Mesenchymal stem cell (in vitro differentiated cells and primary cell): ENCODE measurements at regions not wholly inside any gene's neighbourhood (a gene's known extent, or its start where the extent isn't known, plus 50 kb on each side); places are given as distances from the start of the nearest gene placed in this dataset.

Experiments used
- DNase-seq: peaks from one replicate; pipeline ENCODE4 v3.0.0-alpha.2; 2013
- H2AFZ ChIP-seq: one replicate; pipeline ENCODE4 v1.6.1; 2013; ENCODE audit warnings: low read depth, mild to moderate bottlenecking, control low read depth, inconsistent platforms, low read length, moderate library complexity
- H2AK5ac ChIP-seq: 2 replicates; pipeline ENCODE4 v1.6.1; 2013; ENCODE audit warnings: low read length, moderate library complexity, mild to moderate bottlenecking, inconsistent platforms; ENCODE audit not compliant: severe bottlenecking
- H2BK120ac ChIP-seq: one replicate; pipeline ENCODE4 v1.6.1; 2013; ENCODE audit warnings: low read depth, mild to moderate bottlenecking, inconsistent platforms, low read length, moderate library complexity
- H2BK12ac ChIP-seq, 2 experiments: one replicate each; pipeline ENCODE4 v1.6.1; 2013; ENCODE audit warnings: inconsistent platforms in 2 of 2, low read length in 2 of 2, mild to moderate bottlenecking in 2 of 2, moderate library complexity in 2 of 2, control low read depth in 1 of 2
- H2BK15ac ChIP-seq: one replicate; pipeline ENCODE4 v1.6.1; 2013; ENCODE audit warnings: mild to moderate bottlenecking, low read depth, inconsistent platforms; ENCODE audit not compliant: poor library complexity, severe bottlenecking
- H2BK5ac ChIP-seq: 2 replicates; pipeline ENCODE4 v1.6.1; 2013; ENCODE audit warnings: low read depth, mild to moderate bottlenecking, low read length, control low read depth, inconsistent platforms; ENCODE audit not compliant: poor library complexity, severe bottlenecking
- H3K14ac ChIP-seq, 2 experiments: one replicate each; pipeline ENCODE4 v1.6.1; 2013; ENCODE audit warnings: inconsistent platforms in 2 of 2, low read length in 2 of 2, control low read depth in 1 of 2, mild to moderate bottlenecking in 1 of 2, moderate library complexity in 1 of 2
- H3K18ac ChIP-seq, 2 experiments: one replicate each; pipeline ENCODE4 v1.6.1; 2013; ENCODE audit warnings: inconsistent platforms in 2 of 2, low read length in 2 of 2, control low read depth in 1 of 2, low read depth in 1 of 2, mild to moderate bottlenecking in 1 of 2
- H3K23ac ChIP-seq, 2 experiments: one replicate each; pipeline ENCODE4 v1.6.1; 2013; ENCODE audit warnings: inconsistent platforms in 2 of 2, low read length in 2 of 2, mild to moderate bottlenecking in 2 of 2, moderate library complexity in 2 of 2, control low read depth in 1 of 2
- H3K27ac ChIP-seq: 2 replicates; pipeline ENCODE4 v1.5.1; 2013; ENCODE audit warnings: mild to moderate bottlenecking, moderate library complexity, low read length, control low read depth, inconsistent platforms; ENCODE audit not compliant: poor library complexity, severe bottlenecking
- H3K27me3 ChIP-seq, 2 experiments: 2 replicates each; pipeline versions ENCODE4 v1.6.1 to v1.7.0; 2013; ENCODE audit warnings: low read length in 2 of 2, mild to moderate bottlenecking in 2 of 2, moderate library complexity in 2 of 2, control low read depth in 1 of 2, inconsistent platforms in 1 of 2; ENCODE audit not compliant: control insufficient read depth in 1 of 2, insufficient read depth in 1 of 2
- H3K36me3 ChIP-seq, 2 experiments: 2 replicates each; pipeline versions ENCODE4 v1.6.1 to v1.7.0; 2013; ENCODE audit warnings: low read length in 2 of 2, control low read depth in 1 of 2, inconsistent platforms in 1 of 2, low read depth in 1 of 2, mild to moderate bottlenecking in 1 of 2; ENCODE audit not compliant: insufficient read depth in 2 of 2, control insufficient read depth in 1 of 2
- H3K4ac ChIP-seq, 2 experiments: one replicate each; pipeline ENCODE4 v1.6.1; 2013; ENCODE audit warnings: inconsistent platforms in 2 of 2, low read length in 2 of 2, mild to moderate bottlenecking in 2 of 2, moderate library complexity in 2 of 2, control low read depth in 1 of 2, low read depth in 1 of 2
- H3K4me1 ChIP-seq: 2 replicates; pipeline ENCODE4 v1.6.1; 2013; ENCODE audit warnings: low read depth, low read length, control low read depth; ENCODE audit not compliant: control insufficient read depth, insufficient read depth
- H3K4me2 ChIP-seq: 2 replicates; pipeline ENCODE4 v1.6.1; 2013; ENCODE audit warnings: low read length, mild to moderate bottlenecking, inconsistent platforms; ENCODE audit not compliant: poor library complexity, severe bottlenecking
- H3K4me3 ChIP-seq, 2 experiments: 2 replicates each; pipeline versions ENCODE4 v1.5.1 to v1.7.0; 2013; ENCODE audit warnings: low read length in 2 of 2, mild to moderate bottlenecking in 2 of 2, control low read depth in 1 of 2, low read depth in 1 of 2; ENCODE audit not compliant: insufficient read depth in 1 of 2
- H3K79me1 ChIP-seq: replicated peaks from 2 replicates; pipeline ENCODE4 v1.6.1; 2013; ENCODE audit warnings: mild to moderate bottlenecking, control low read depth, low read length, inconsistent platforms; ENCODE audit not compliant: poor library complexity, severe bottlenecking
- H3K9ac ChIP-seq: 2 replicates; pipeline ENCODE4 v1.7.0; 2013; ENCODE audit warnings: mild to moderate bottlenecking, low read length, moderate library complexity
- H3K9me3 ChIP-seq: 2 replicates; pipeline ENCODE4 v1.7.0; 2013; ENCODE audit warnings: mild to moderate bottlenecking, low read length; ENCODE audit not compliant: control insufficient read depth
- H4K8ac ChIP-seq: one replicate; pipeline ENCODE4 v1.6.1; 2013; ENCODE audit warnings: inconsistent platforms, mild to moderate bottlenecking, low read length, moderate library complexity
- H4K91ac ChIP-seq: one replicate; pipeline ENCODE4 v1.6.1; 2013; ENCODE audit warnings: mild to moderate bottlenecking, low read length, inconsistent platforms
- WGBS: methylation state at CpG from one replicate; pipeline ENCODE4 v1.1.7; 2013; ENCODE audit warnings: mixed read lengths; 5-methylcytosine and 5-hydroxymethylcytosine counted together

DNA sequence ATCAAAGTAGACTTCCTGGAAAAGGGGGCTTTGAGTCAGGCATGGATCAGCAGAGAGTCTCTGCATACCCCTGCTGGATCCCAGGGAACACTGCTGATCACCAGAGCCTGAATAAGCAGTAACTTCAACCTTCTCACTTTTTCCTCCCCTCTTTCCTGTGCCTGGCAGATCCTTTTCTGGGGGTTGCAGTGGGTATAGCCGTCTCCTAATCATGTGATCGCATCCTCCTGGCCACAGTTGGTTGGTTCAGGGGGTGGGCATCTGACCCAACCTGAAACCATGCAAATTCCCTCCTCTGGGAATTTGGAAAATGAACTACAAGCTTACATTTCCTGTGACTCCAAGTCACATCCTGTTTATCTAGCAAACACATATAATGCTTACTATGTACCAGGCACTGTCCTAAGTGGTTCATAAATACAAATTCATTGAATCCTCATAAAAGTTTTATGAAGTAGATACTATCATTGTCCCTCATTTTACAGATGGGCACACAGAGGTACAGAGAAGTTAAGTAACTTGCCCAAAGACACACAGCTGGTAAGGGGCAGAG, 120.3 kb downstream of the AXIN2 start:
- no peak overlapping the region for H4K8ac ChIP-seq
- DNase-seq: no peak
- no peak overlapping the region for H3K27ac ChIP-seq
- no peak overlapping the region for H3K9ac ChIP-seq
- no peaks in the 10 kb centered on the region for H3K36me3 ChIP-seq
- no peak overlapping the region for H3K18ac ChIP-seq
- no peak overlapping the region for H2AFZ ChIP-seq
- H2BK12ac ChIP-seq: no peak overlapping the region
- H3K4ac ChIP-seq: no peak overlapping the region
- H3K4me2 ChIP-seq: no peak overlapping the region
- no peak overlapping the region for H3K23ac ChIP-seq
- H3K27me3 ChIP-seq: peaks cover 7 to 44% of the 10 kb centered on the region in 2 experiments
- H3K4me3 ChIP-seq: no peak overlapping the region
- no peaks in the 10 kb centered on the region for H3K79me1 ChIP-seq
- H3K4me1 ChIP-seq: no peaks in the 10 kb centered on the region
- H2BK5ac ChIP-seq: no peak overlapping the region
- 65% methylated on average over 2 of the region's 2 CpGs for WGBS
- no peak overlapping the region for H3K14ac ChIP-seq
- H2BK15ac ChIP-seq: no peak overlapping the region
- H2BK120ac ChIP-seq: no peak overlapping the region
- H4K91ac ChIP-seq: no peak overlapping the region
- H2AK5ac ChIP-seq: no peak overlapping the region
- no peaks in the 10 kb centered on the region for H3K9me3 ChIP-seq

DNA sequence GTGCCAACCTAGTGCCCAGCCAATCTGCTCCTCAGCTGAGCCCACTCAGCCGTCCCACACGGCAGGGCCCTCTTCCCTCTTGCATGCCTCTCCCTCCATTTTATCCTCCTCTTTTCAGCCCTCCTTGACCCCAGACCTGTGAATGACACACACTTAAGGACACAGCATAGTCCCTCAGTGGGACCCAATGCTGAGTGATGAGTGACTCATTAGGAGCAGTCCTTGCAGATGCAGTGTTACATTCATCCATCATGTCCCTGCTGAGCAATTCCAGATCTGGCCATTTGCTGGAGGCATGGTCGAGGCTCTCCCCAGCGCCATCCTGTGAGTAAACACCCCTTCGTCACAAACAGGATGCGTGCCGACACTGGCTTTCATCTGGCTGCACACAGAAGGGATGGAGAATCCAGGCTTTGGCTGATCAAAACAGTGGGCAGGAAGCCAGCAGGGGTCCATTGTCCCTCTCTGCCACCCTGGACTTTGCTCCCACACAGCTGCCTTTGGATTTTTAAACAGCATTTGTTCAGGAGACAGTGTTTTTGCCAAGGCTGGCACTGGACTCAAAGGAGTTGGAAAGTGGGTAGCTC, 122.6 kb downstream of the AXIN2 start:
- no peaks in the 10 kb centered on the region for H3K4me1 ChIP-seq
- DNase-seq: peak; percentile 41
- H3K36me3 ChIP-seq: no peaks in the 10 kb centered on the region
- H3K9me3 ChIP-seq: no peaks in the 10 kb centered on the region
- H3K27me3 ChIP-seq: peaks cover 7 to 30% of the 10 kb centered on the region in 2 experiments
- no peak overlapping the region for H2BK120ac ChIP-seq
- WGBS: 7% methylated on average over 6 of the region's 7 CpGs
- no peak overlapping the region for H2AK5ac ChIP-seq
- H3K4me2 ChIP-seq: no peak overlapping the region
- H3K4me3 ChIP-seq: no peak overlapping the region
- H2BK5ac ChIP-seq: no peak overlapping the region
- H2BK12ac ChIP-seq: no peak overlapping the region
- H3K23ac ChIP-seq: no peak overlapping the region
- H3K14ac ChIP-seq: no peak overlapping the region
- no peak overlapping the region for H4K8ac ChIP-seq
- no peaks in the 10 kb centered on the region for H3K79me1 ChIP-seq
- H3K18ac ChIP-seq: no peak overlapping the region
- H3K27ac ChIP-seq: no peak overlapping the region
- no peak overlapping the region for H3K4ac ChIP-seq
- H3K9ac ChIP-seq: no peak overlapping the region
- H2BK15ac ChIP-seq: no peak overlapping the region
- no peak overlapping the region for H4K91ac ChIP-seq
- H2AFZ ChIP-seq: no peak overlapping the region

DNA sequence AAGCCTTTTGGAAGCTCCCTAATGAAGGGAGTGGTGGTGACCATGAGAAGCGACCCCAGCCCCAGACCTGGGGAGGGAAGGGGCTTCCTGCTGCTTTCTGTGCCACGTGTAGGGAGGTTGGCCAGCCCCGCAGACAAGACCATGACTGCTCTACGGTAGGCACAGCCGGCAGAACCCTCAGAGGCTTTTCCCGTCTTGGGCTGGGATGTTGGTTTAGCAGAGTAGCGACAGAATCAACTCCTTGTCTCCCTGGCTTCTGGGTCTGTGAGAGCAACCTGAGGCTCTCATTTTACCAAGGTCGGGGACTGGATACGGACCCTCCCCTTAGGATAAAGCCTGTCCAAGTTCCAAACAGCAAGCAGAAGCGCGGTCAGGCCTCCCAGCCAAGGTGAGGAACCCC, 123.3 kb downstream of the AXIN2 start:
- H2AK5ac ChIP-seq: no peak overlapping the region
- H2BK5ac ChIP-seq: no peak overlapping the region
- H3K27ac ChIP-seq: no peak overlapping the region
- no peaks in the 10 kb centered on the region for H3K79me1 ChIP-seq
- no peak overlapping the region for H4K91ac ChIP-seq
- H2BK120ac ChIP-seq: no peak overlapping the region
- WGBS: 84% methylated on average over 11 of the region's 11 CpGs
- no peak overlapping the region for H2BK15ac ChIP-seq
- no peak overlapping the region for H3K14ac ChIP-seq
- H2AFZ ChIP-seq: no peak overlapping the region
- H3K9ac ChIP-seq: no peak overlapping the region
- H3K23ac ChIP-seq: no peak overlapping the region
- H3K4me2 ChIP-seq: no peak overlapping the region
- no peak overlapping the region for H2BK12ac ChIP-seq
- no peaks in the 10 kb centered on the region for H3K4me1 ChIP-seq
- peaks cover 7 to 28% of the 10 kb centered on the region in 2 experiments for H3K27me3 ChIP-seq
- H3K18ac ChIP-seq: no peak overlapping the region
- H3K36me3 ChIP-seq: no peaks in the 10 kb centered on the region
- DNase-seq: no peak
- no peak overlapping the region for H4K8ac ChIP-seq
- H3K4ac ChIP-seq: no peak overlapping the region
- no peak overlapping the region for H3K4me3 ChIP-seq
- peaks cover 3% of the 10 kb centered on the region for H3K9me3 ChIP-seq

DNA sequence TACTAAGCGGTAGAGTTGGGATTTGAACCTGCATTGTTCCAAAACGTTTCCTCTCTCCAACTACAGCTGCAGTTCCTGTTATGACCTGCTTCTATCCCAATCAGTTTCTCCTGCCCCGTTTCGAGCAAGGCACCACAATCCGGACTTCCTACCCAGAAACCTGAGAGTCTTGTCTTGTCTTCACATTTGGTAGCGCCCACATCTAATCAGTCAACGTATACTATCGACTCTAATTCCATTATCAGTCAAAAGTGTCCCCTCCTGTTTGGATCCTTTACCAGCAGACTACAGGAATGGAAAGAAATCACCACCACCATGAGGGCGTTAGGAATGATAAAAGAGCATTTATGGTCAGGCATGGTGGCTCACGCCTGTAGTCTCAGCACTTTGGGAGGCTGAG, 124.6 kb downstream of the AXIN2 start:
- no peak for DNase-seq
- no peak overlapping the region for H3K9ac ChIP-seq
- WGBS: 95% methylated on average over 10 of the region's 10 CpGs
- H3K23ac ChIP-seq: no peak overlapping the region
- no peak overlapping the region for H2BK120ac ChIP-seq
- no peak overlapping the region for H2AK5ac ChIP-seq
- H3K79me1 ChIP-seq: no peaks in the 10 kb centered on the region
- no peak overlapping the region for H2BK12ac ChIP-seq
- peaks cover 0 to 17% of the 10 kb centered on the region in 2 experiments for H3K27me3 ChIP-seq
- no peak overlapping the region for H4K8ac ChIP-seq
- no peak overlapping the region for H2AFZ ChIP-seq
- H3K4me1 ChIP-seq: no peaks in the 10 kb centered on the region
- H3K9me3 ChIP-seq: peaks cover 12% of the 10 kb centered on the region
- H3K4ac ChIP-seq: no peak overlapping the region
- no peak overlapping the region for H3K27ac ChIP-seq
- no peak overlapping the region for H3K4me2 ChIP-seq
- H3K36me3 ChIP-seq: no peaks in the 10 kb centered on the region
- no peak overlapping the region for H3K4me3 ChIP-seq
- no peak overlapping the region for H3K14ac ChIP-seq
- H4K91ac ChIP-seq: no peak overlapping the region
- H3K18ac ChIP-seq: no peak overlapping the region
- no peak overlapping the region for H2BK5ac ChIP-seq
- H2BK15ac ChIP-seq: no peak overlapping the region
